ENCODE measurements at regions not wholly inside any gene's neighbourhood (a gene's known extent, or its start where the extent isn't known, plus 50 kb on each side); places are given as distances from the start of the nearest gene placed in this dataset.

- H3K27me3 Mint-ChIP-seq (ENCODE audit: low read depth) = peaks cover 4% of the 10 kb centered on the region
- TF ChIP-seq ETV6 (CRISPR knock-in tag; IDR thresholded peaks at IDR 0.05) = no peak
- no peak for TF ChIP-seq IRF2 (CRISPR knock-in tag; IDR thresholded peaks at IDR 0.05; ENCODE audit: borderline replicate concordance, low read depth)
- no peak for TF ChIP-seq E2F4 (CRISPR knock-in tag; IDR thresholded peaks at IDR 0.05; ENCODE audit: borderline replicate concordance, low read depth)
- TF ChIP-seq, protein P1, sequence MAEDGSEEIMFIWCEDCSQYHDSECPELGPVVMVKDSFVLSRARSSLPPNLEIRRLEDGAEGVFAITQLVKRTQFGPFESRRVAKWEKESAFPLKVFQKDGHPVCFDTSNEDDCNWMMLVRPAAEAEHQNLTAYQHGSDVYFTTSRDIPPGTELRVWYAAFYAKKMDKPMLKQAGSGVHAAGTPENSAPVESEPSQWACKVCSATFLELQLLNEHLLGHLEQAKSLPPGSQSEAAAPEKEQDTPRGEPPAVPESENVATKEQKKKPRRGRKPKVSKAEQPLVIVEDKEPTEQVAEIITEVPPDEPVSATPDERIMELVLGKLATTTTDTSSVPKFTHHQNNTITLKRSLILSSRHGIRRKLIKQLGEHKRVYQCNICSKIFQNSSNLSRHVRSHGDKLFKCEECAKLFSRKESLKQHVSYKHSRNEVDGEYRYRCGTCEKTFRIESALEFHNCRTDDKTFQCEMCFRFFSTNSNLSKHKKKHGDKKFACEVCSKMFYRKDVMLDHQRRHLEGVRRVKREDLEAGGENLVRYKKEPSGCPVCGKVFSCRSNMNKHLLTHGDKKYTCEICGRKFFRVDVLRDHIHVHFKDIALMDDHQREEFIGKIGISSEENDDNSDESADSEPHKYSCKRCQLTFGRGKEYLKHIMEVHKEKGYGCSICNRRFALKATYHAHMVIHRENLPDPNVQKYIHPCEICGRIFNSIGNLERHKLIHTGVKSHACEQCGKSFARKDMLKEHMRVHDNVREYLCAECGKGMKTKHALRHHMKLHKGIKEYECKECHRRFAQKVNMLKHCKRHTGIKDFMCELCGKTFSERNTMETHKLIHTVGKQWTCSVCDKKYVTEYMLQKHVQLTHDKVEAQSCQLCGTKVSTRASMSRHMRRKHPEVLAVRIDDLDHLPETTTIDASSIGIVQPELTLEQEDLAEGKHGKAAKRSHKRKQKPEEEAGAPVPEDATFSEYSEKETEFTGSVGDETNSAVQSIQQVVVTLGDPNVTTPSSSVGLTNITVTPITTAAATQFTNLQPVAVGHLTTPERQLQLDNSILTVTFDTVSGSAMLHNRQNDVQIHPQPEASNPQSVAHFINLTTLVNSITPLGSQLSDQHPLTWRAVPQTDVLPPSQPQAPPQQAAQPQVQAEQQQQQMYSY (CRISPR knock-in tag; IDR thresholded peaks at IDR 0.05) = no peak
- TF ChIP-seq SMAD4 (CRISPR knock-in tag; IDR thresholded peaks at IDR 0.05) = no peak
- no peak for TF ChIP-seq ATF2 (CRISPR knock-in tag; IDR thresholded peaks at IDR 0.05; ENCODE audit: borderline replicate concordance, low read depth)
- TF ChIP-seq EMX1 (CRISPR knock-in tag; IDR thresholded peaks at IDR 0.05) = no peak
- TF ChIP-seq TEAD4 (CRISPR knock-in tag; IDR thresholded peaks at IDR 0.05) = no peak
- TF ChIP-seq, protein P2, sequence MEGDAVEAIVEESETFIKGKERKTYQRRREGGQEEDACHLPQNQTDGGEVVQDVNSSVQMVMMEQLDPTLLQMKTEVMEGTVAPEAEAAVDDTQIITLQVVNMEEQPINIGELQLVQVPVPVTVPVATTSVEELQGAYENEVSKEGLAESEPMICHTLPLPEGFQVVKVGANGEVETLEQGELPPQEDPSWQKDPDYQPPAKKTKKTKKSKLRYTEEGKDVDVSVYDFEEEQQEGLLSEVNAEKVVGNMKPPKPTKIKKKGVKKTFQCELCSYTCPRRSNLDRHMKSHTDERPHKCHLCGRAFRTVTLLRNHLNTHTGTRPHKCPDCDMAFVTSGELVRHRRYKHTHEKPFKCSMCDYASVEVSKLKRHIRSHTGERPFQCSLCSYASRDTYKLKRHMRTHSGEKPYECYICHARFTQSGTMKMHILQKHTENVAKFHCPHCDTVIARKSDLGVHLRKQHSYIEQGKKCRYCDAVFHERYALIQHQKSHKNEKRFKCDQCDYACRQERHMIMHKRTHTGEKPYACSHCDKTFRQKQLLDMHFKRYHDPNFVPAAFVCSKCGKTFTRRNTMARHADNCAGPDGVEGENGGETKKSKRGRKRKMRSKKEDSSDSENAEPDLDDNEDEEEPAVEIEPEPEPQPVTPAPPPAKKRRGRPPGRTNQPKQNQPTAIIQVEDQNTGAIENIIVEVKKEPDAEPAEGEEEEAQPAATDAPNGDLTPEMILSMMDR (IDR thresholded peaks at IDR 0.05) = no peak
- TF ChIP-seq, protein P3, sequence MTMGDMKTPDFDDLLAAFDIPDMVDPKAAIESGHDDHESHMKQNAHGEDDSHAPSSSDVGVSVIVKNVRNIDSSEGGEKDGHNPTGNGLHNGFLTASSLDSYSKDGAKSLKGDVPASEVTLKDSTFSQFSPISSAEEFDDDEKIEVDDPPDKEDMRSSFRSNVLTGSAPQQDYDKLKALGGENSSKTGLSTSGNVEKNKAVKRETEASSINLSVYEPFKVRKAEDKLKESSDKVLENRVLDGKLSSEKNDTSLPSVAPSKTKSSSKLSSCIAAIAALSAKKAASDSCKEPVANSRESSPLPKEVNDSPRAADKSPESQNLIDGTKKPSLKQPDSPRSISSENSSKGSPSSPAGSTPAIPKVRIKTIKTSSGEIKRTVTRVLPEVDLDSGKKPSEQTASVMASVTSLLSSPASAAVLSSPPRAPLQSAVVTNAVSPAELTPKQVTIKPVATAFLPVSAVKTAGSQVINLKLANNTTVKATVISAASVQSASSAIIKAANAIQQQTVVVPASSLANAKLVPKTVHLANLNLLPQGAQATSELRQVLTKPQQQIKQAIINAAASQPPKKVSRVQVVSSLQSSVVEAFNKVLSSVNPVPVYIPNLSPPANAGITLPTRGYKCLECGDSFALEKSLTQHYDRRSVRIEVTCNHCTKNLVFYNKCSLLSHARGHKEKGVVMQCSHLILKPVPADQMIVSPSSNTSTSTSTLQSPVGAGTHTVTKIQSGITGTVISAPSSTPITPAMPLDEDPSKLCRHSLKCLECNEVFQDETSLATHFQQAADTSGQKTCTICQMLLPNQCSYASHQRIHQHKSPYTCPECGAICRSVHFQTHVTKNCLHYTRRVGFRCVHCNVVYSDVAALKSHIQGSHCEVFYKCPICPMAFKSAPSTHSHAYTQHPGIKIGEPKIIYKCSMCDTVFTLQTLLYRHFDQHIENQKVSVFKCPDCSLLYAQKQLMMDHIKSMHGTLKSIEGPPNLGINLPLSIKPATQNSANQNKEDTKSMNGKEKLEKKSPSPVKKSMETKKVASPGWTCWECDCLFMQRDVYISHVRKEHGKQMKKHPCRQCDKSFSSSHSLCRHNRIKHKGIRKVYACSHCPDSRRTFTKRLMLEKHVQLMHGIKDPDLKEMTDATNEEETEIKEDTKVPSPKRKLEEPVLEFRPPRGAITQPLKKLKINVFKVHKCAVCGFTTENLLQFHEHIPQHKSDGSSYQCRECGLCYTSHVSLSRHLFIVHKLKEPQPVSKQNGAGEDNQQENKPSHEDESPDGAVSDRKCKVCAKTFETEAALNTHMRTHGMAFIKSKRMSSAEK (CRISPR knock-in tag; IDR thresholded peaks at IDR 0.05; ENCODE audit: borderline replicate concordance) = no peak
- TF ChIP-seq JAZF1 (CRISPR knock-in tag; IDR thresholded peaks at IDR 0.05) = no peak
- TF ChIP-seq NR3C1 (CRISPR knock-in tag; conservative IDR thresholded peaks at IDR 0.05; ENCODE audit: low read depth) = no peak
- TF ChIP-seq RORB (CRISPR knock-in tag; IDR thresholded peaks at IDR 0.05) = no peak
- no peak for TF ChIP-seq PRRX2 (CRISPR knock-in tag; IDR thresholded peaks at IDR 0.05)
- TF ChIP-seq NR2C2 (CRISPR knock-in tag; IDR thresholded peaks at IDR 0.05) = no peak
- TF ChIP-seq GTF2I (CRISPR knock-in tag; conservative IDR thresholded peaks at IDR 0.05) = no peak
- TF ChIP-seq RELA (CRISPR knock-in tag; IDR thresholded peaks at IDR 0.05; ENCODE audit: borderline replicate concordance) = no peak
- TF ChIP-seq USF2 (CRISPR knock-in tag; IDR thresholded peaks at IDR 0.05) = no peak
- no peak for TF ChIP-seq ZNF263 (CRISPR knock-in tag; IDR thresholded peaks at IDR 0.05; ENCODE audit: low read depth)
- TF ChIP-seq ZNF281 (CRISPR knock-in tag; IDR thresholded peaks at IDR 0.05) = no peak
- CTCF ChIA-PET = no interaction called here
- POLR2A ChIA-PET = no interaction called here
- H3K27ac Mint-ChIP-seq = no peak overlapping the region
- ATAC-seq (no peak), DNase-seq (ENCODE audit: low spot score) (no peak)
- H3K9me3 Mint-ChIP-seq = no peaks in the 10 kb centered on the region
- no peaks in the 10 kb centered on the region for H3K36me3 Mint-ChIP-seq
- no peak overlapping the region for H3K4me3 Mint-ChIP-seq
- H3K4me1 Mint-ChIP-seq = peaks cover 4% of the 10 kb centered on the region
Measured at GRCh38 chrX:20319054-20319453, 52.3 kb upstream of the RPS6KA3 start.

All from WTC11 (cell line).